ENCODE measurements at regions not wholly inside any gene's neighbourhood (a gene's known extent, or its start where the extent isn't known, plus 50 kb on each side); places are given as distances from the start of the nearest gene placed in this dataset.

- intact Hi-C loops (cut with DNase I; ENCODE audit: low total_unique reads): no loop called here
Observed at GRCh38 chr12:20128928-20129327, 239.4 kb upstream of the PDE3A start.

DNA sequence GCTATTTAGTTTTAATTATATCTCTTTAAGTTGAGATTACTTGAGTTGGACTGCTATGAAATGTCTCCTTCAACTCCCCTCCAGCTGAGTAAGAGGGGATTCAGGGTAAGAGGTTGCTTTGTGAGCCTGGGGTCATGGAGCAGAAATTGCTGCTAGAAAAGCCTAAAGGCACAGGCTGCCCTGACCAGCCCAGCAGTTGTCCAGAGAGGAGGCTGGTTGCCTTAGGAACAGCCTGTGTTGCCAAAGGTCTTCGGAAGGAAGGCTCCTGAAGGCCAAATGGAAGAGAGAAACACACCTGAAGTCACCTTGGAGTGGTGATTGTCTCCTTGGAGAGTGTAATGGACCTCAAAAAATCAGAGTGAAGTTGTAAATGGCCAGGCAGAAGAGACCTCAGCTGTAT is 235.5 kb upstream of the PDE3A start:
- Histone ChIP-seq H3K4me1 (no peaks in the 10 kb centered on the region), H3K27ac (no peak overlapping the region), H3K36me3 (no peaks in the 10 kb centered on the region), H3K9me3 (no peaks in the 10 kb centered on the region), H3K4me3 (no peak overlapping the region), H3K27me3 (no peaks in the 10 kb centered on the region)
- TF ChIP-seq, protein P1, sequence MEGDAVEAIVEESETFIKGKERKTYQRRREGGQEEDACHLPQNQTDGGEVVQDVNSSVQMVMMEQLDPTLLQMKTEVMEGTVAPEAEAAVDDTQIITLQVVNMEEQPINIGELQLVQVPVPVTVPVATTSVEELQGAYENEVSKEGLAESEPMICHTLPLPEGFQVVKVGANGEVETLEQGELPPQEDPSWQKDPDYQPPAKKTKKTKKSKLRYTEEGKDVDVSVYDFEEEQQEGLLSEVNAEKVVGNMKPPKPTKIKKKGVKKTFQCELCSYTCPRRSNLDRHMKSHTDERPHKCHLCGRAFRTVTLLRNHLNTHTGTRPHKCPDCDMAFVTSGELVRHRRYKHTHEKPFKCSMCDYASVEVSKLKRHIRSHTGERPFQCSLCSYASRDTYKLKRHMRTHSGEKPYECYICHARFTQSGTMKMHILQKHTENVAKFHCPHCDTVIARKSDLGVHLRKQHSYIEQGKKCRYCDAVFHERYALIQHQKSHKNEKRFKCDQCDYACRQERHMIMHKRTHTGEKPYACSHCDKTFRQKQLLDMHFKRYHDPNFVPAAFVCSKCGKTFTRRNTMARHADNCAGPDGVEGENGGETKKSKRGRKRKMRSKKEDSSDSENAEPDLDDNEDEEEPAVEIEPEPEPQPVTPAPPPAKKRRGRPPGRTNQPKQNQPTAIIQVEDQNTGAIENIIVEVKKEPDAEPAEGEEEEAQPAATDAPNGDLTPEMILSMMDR (IDR thresholded peaks at IDR 0.05): no peak
- no peak for DNase-seq
- intact Hi-C loops (cut with DNase I; ENCODE audit: low total_unique reads): no loop called here

More at GRCh38 chr12:20128928-20129327, 239.4 kb upstream of the PDE3A start:
- Histone ChIP-seq H3K27ac (no peak overlapping the region), H3K27me3 (no peaks in the 10 kb centered on the region), H3K4me1 (peaks cover 0 to 15% (median 4%) of the 10 kb centered on the region in 4 donors), H3K9me3 (no peaks in the 10 kb centered on the region), H3K4me3 (no peak overlapping the region), H3K36me3 (no peaks in the 10 kb centered on the region)
- no peak for DNase-seq
- TF ChIP-seq, protein P1 (IDR thresholded peaks at IDR 0.05): no peak

- Histone ChIP-seq H3K4me1 (no peaks in the 10 kb centered on the region), H3K27me3 (no peaks in the 10 kb centered on the region), H3K36me3 (no peaks in the 10 kb centered on the region), H3K9me3 (no peaks in the 10 kb centered on the region), H3K27ac (no peak overlapping the region), H3K4me3 (no peak overlapping the region)
- no peak for DNase-seq
- intact Hi-C loops (cut with DNase I; ENCODE audit: low total_unique reads): no loop called here
- TF ChIP-seq, protein P1 (IDR thresholded peaks at IDR 0.05): no peak
Observed at GRCh38 chr12:20134652-20135051, 233.7 kb upstream of the PDE3A start.

GRCh38 chr12:20140751-20141150 is 227.6 kb upstream of the PDE3A start:
- H3K27ac ChIP-seq: no peak overlapping the region
- intact Hi-C loops (cut with DNase I; ENCODE audit: low total_unique reads): no loop called here
- DNase-seq: no peak
- TF ChIP-seq, protein P1 (IDR thresholded peaks at IDR 0.05): no peak
- H3K4me1 ChIP-seq: peaks cover 0 to 15% (median 0%) of the 10 kb centered on the region in 4 donors
- H3K36me3 ChIP-seq: no peaks in the 10 kb centered on the region
- H3K9me3 ChIP-seq: no peaks in the 10 kb centered on the region
- no peaks in the 10 kb centered on the region for H3K27me3 ChIP-seq
- no peak overlapping the region for H3K4me3 ChIP-seq

DNA sequence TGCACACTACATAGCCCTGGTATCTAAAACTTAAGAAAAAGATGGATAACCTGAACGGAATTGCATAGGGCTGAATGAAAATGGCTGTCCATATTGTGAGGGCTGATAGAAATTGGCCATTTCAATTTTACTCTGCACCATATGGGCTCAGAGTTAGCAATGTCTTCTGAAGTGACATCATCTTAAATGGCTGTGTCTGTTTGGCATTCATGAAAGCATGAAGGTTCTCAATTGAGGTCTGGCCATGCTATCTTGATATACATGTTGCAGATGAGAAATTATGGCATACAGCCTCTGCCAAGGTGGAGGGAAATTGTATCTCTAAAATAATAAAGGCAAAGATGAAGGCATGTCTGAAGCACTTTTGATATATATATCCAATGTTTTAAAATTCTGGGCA is 226.0 kb upstream of the PDE3A start:
- H3K36me3 ChIP-seq: no peaks in the 10 kb centered on the region
- TF ChIP-seq, protein P1 (IDR thresholded peaks at IDR 0.05): no peak
- no peak overlapping the region for H3K4me3 ChIP-seq
- DNase-seq: no peak
- peaks cover 0 to 15% (median 0%) of the 10 kb centered on the region in 4 donors for H3K4me1 ChIP-seq
- intact Hi-C loops (cut with DNase I; ENCODE audit: low total_unique reads): no loop called here
- H3K27ac ChIP-seq: no peak overlapping the region
- no peaks in the 10 kb centered on the region for H3K9me3 ChIP-seq
- no peaks in the 10 kb centered on the region for H3K27me3 ChIP-seq

DNA sequence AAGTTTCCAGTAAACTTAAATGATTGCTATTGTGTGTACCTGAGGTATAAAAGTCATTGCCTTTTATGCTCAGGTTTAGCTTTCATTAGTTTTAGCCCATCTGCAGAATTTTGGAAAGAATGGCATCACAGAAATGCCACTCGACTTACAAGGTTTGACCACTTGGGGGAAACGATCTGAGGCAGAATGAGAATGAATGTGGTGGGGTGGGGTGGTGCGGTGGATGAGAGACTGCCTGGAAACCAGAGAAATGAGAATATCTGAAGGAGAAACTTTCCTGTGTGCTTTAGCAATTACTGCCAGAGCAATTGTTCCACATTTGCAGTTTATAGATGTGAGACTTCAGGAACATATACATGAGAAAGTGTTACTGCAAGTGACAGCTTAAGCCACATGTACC is 225.4 kb upstream of the PDE3A start:
- Histone ChIP-seq H3K27ac (no peak overlapping the region), H3K4me3 (no peak overlapping the region), H3K27me3 (no peaks in the 10 kb centered on the region), H3K4me1 (peaks cover 0 to 15% (median 0%) of the 10 kb centered on the region in 4 donors), H3K9me3 (no peaks in the 10 kb centered on the region), H3K36me3 (no peaks in the 10 kb centered on the region)
- no peak for DNase-seq
- TF ChIP-seq, protein P1 (IDR thresholded peaks at IDR 0.05): no peak
- intact Hi-C loops (cut with DNase I; ENCODE audit: low total_unique reads): no loop called here
